Endothelial cell of umbilical vein (primary cell): ENCODE measurements at regions not wholly inside any gene's neighbourhood (a gene's known extent, or its start where the extent isn't known, plus 50 kb on each side); places are given as distances from the start of the nearest gene placed in this dataset.

Experiments
- BruUV-seq: library from RNA; stranded (reverse); fragments of 400-500 nt; replicated peaks from 2 replicates; lab custom pipeline; 2021; lab: Mats Ljungman, UMichigan
- CTCF ChIA-PET: fragments of 300-600, 350-600 bp; sonication (Branson Sonifier 250); formaldehyde crosslinking; loops from one replicate; lab custom pipeline; 2021; ENCODE audit warnings: antibody characterized with exemption, inconsistent platforms; lab: Charles Lee
- POLR2A ChIA-PET: fragments of 300-600, 350-600 bp; sonication (Branson Sonifier 250); formaldehyde crosslinking; loops from one replicate; lab custom pipeline; 2021; ENCODE audit warnings: antibody characterized with exemption, inconsistent platforms; lab: Charles Lee
- DNase-seq: peaks from one replicate; pipeline ENCODE4 v3.0.0-alpha.2; 2011; ENCODE audit warnings: low read depth, low spot score
- FAIRE-seq: peaks from 2 replicates; lab custom pipeline; 2011; peaks lifted over from hg19 to GRCh38; lab: Jason Lieb, UNC
- H2AFZ ChIP-seq: 2 replicates; pipeline ENCODE4 v1.6.0; 2012; ENCODE audit warnings: low read depth, low read length, control low read depth, inconsistent platforms
- H3K27ac ChIP-seq: 2 replicates; pipeline ENCODE4 v1.5.1; 2011; ENCODE audit warnings: low read depth, mild to moderate bottlenecking, control low read depth, low read length, moderate library complexity; ENCODE audit not compliant: insufficient read depth
- H3K27me3 ChIP-seq, 2 experiments: 2 replicates each; pipeline versions ENCODE4 v1.6.0 to v1.6.1; 2011; ENCODE audit warnings: low read length in 2 of 2, mixed read lengths in 1 of 2; ENCODE audit not compliant: control insufficient read depth in 2 of 2, insufficient read depth in 2 of 2
- H3K36me3 ChIP-seq, 2 experiments: 2 replicates in 1 of 2; 3 replicates in 1 of 2; pipeline ENCODE4 v1.5.1; 2011; ENCODE audit warnings: low read length in 2 of 2, mild to moderate bottlenecking in 1 of 2, moderate library complexity in 1 of 2; ENCODE audit not compliant: control insufficient read depth in 2 of 2, insufficient read depth in 2 of 2; ENCODE audit errors: extremely low read depth in 1 of 2
- H3K4me1 ChIP-seq: 3 replicates; pipeline ENCODE4 v1.5.1; 2011; ENCODE audit warnings: mild to moderate bottlenecking, low read length; ENCODE audit not compliant: control insufficient read depth, insufficient read depth; ENCODE audit errors: extremely low read depth
- H3K4me2 ChIP-seq: 2 replicates; pipeline ENCODE4 v1.6.1; 2011; ENCODE audit warnings: low read length, control low read depth, mixed read lengths; ENCODE audit not compliant: insufficient read depth
- H3K4me3 ChIP-seq, 3 experiments: fragments of 200-600 bp in 1 of 3; sonication (generic), shearing (Covaris generic) in 1 of 3; replicated peaks in 1 of 3; 2 replicates each; pipeline ENCODE4 v1.5.1; 2011 to 2016; ENCODE audit warnings: control low read depth in 3 of 3, low read length in 3 of 3, mild to moderate bottlenecking in 2 of 3, inconsistent platforms in 1 of 3, low read depth in 1 of 3, moderate library complexity in 1 of 3; ENCODE audit not compliant: insufficient read depth in 1 of 3
- H3K79me2 ChIP-seq: 2 replicates; pipeline ENCODE4 v1.6.0; 2012; ENCODE audit warnings: low read length, inconsistent platforms; ENCODE audit not compliant: control insufficient read depth, insufficient read depth
- H3K9ac ChIP-seq: replicated peaks from 2 replicates; pipeline ENCODE3; 2011; ENCODE audit warnings: low read length, control low read depth; ENCODE audit not compliant: insufficient read depth; ENCODE audit errors: extremely low read depth
- H3K9me1 ChIP-seq: replicated peaks from 3 replicates; pipeline ENCODE4 v1.6.0; 2011; ENCODE audit warnings: mild to moderate bottlenecking, low read length; ENCODE audit not compliant: control insufficient read depth, insufficient read depth; ENCODE audit errors: extremely low read depth
- H3K9me3 ChIP-seq: replicated peaks from 2 replicates; pipeline ENCODE4 v1.5.1; 2012; ENCODE audit warnings: low read length, inconsistent platforms; ENCODE audit not compliant: control insufficient read depth, insufficient read depth
- H4K20me1 ChIP-seq: replicated peaks from 2 replicates; pipeline ENCODE3; 2011; ENCODE audit warnings: mild to moderate bottlenecking, low read length; ENCODE audit not compliant: control insufficient read depth, insufficient read depth; ENCODE audit errors: extremely low read depth
- EZH2 ChIP-seq: IDR thresholded peaks from 2 replicates; pipeline ENCODE4 v1.6.1; 2012; ENCODE audit warnings: borderline replicate concordance, low read depth, mild to moderate bottlenecking, moderate library complexity, low read length, inconsistent platforms; ENCODE audit not compliant: severe bottlenecking
- FOS ChIP-seq: IDR thresholded peaks from 2 replicates; pipeline ENCODE4 v1.6.1; 2011; ENCODE audit warnings: mild to moderate bottlenecking, low read length, moderate library complexity, borderline replicate concordance; ENCODE audit not compliant: insufficient read depth
- GATA2 ChIP-seq: IDR thresholded peaks from 2 replicates; pipeline ENCODE4 v1.7.0; 2011; ENCODE audit warnings: low read depth, mild to moderate bottlenecking, moderate library complexity, mixed read lengths, low read length; ENCODE audit not compliant: insufficient read length, insufficient read depth
- JUN ChIP-seq: IDR thresholded peaks from 2 replicates; pipeline ENCODE4 v1.6.1; 2011; ENCODE audit warnings: borderline replicate concordance, low read depth; ENCODE audit not compliant: insufficient read length, insufficient read depth
- MYC ChIP-seq: IDR thresholded peaks from one replicate; pipeline ENCODE4 v1.6.1; 2011; ENCODE audit warnings: mild to moderate bottlenecking, low read depth, low read length
- POLR2A ChIP-seq: IDR thresholded peaks from 2 replicates; pipeline ENCODE4 v1.6.1; 2012; ENCODE audit warnings: low read depth, mild to moderate bottlenecking, control low read depth, low read length
- POLR2AphosphoS5 ChIP-seq: IDR thresholded peaks from 2 replicates; pipeline ENCODE4 v1.6.1; 2012; ENCODE audit warnings: low read depth, mild to moderate bottlenecking, control low read depth, low read length, moderate library complexity; ENCODE audit not compliant: insufficient read depth
- dilution Hi-C: fragments of 300-500 bp; cut with MboI; formaldehyde crosslinking; loops from one replicate; pipeline ENCODE4 v1.15.0; 2019; ENCODE audit warnings: low sequenced_read_pairs; ENCODE audit not compliant: extremely low pct_ligation_motif_present
- intact Hi-C: fragments of 100-400 bp; cut with micrococcal nuclease; formaldehyde crosslinking; loops from one replicate; pipeline ENCODE4 v1.10.0; 2022
- TF ChIP-seq, protein P1 (sequence below): IDR thresholded peaks from 2 replicates; pipeline ENCODE4 v1.6.1; 2011; ENCODE audit not compliant: insufficient read depth, insufficient read length
- TF ChIP-seq, protein P2 (sequence below), 2 donors: IDR thresholded peaks; 1 replicate in 1 of 2; 2 replicates in 1 of 2; pipeline ENCODE4 v1.5.1; 2011; ENCODE audit warnings: low read length in 2 of 2, mild to moderate bottlenecking in 2 of 2, moderate library complexity in 2 of 2, control low read depth in 1 of 2, inconsistent platforms in 1 of 2, low read depth in 1 of 2; ENCODE audit not compliant: insufficient read depth in 1 of 2; ENCODE audit errors: extremely low read depth in 1 of 2

GRCh38 chr4:159410891-159411290 is 308.0 kb downstream of the RAPGEF2 start:
- CTCF ChIA-PET = interaction anchor here (1.3 to 1.6 kb wide), 3 partner anchors 12 to 45 kb away, joined by 3 to 4 read pairs (median 4); no protein-coding TSS in a partner anchor
- no peak overlapping the region for H3K27ac ChIP-seq

More at GRCh38 chr4:159410891-159411290, 308.0 kb downstream of the RAPGEF2 start:
- H3K79me2 ChIP-seq = no peaks in the 10 kb centered on the region
- no peaks in the 10 kb centered on the region for H4K20me1 ChIP-seq
- DNase-seq (no peak), FAIRE-seq (no peak)
- BruUV-seq = no TSS peak
- no peaks in the 10 kb centered on the region for H3K4me1 ChIP-seq
- no peak overlapping the region for H3K4me3 ChIP-seq
- dilution Hi-C loops (no loop called here), intact Hi-C loops (no loop called here)
- H3K4me2 ChIP-seq = no peak overlapping the region
- no peaks in the 10 kb centered on the region for H3K9me1 ChIP-seq
- no peaks in the 10 kb centered on the region for H3K27me3 ChIP-seq
- H2AFZ ChIP-seq = no peak overlapping the region
- no peaks in the 10 kb centered on the region for H3K36me3 ChIP-seq
- no peak for TF ChIP-seq JUN
- TF ChIP-seq EZH2 = no peak
- no peak for TF ChIP-seq GATA2
- TF ChIP-seq, protein P1, sequence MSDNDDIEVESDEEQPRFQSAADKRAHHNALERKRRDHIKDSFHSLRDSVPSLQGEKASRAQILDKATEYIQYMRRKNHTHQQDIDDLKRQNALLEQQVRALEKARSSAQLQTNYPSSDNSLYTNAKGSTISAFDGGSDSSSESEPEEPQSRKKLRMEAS = no peak
- no peak for TF ChIP-seq POLR2A
- TF ChIP-seq, protein P2, sequence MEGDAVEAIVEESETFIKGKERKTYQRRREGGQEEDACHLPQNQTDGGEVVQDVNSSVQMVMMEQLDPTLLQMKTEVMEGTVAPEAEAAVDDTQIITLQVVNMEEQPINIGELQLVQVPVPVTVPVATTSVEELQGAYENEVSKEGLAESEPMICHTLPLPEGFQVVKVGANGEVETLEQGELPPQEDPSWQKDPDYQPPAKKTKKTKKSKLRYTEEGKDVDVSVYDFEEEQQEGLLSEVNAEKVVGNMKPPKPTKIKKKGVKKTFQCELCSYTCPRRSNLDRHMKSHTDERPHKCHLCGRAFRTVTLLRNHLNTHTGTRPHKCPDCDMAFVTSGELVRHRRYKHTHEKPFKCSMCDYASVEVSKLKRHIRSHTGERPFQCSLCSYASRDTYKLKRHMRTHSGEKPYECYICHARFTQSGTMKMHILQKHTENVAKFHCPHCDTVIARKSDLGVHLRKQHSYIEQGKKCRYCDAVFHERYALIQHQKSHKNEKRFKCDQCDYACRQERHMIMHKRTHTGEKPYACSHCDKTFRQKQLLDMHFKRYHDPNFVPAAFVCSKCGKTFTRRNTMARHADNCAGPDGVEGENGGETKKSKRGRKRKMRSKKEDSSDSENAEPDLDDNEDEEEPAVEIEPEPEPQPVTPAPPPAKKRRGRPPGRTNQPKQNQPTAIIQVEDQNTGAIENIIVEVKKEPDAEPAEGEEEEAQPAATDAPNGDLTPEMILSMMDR (IDR thresholded peaks at IDR 0.05; ENCODE audit: extremely low read depth in 1 of 2, insufficient read depth in 1 of 2, low read depth in 1 of 2, low read length in 2 of 2) = no peak
- no peak for TF ChIP-seq FOS
- no peak for TF ChIP-seq POLR2AphosphoS5
- TF ChIP-seq MYC = no peak
- no peaks in the 10 kb centered on the region for H3K9me3 ChIP-seq
- POLR2A ChIA-PET = no interaction called here
- H3K9ac ChIP-seq = no peak overlapping the region
